GM18867 (cell line): ENCODE measurements at regions not wholly inside any gene's neighbourhood (a gene's known extent, or its start where the extent isn't known, plus 50 kb on each side); places are given as distances from the start of the nearest gene placed in this dataset.

ENCODE experiments used
- ATAC-seq: cut with Tn5 transposase; IDR thresholded peaks from one replicate; pipeline ENCODE4 v1.9.1; 2021; ENCODE audit warnings: mild to moderate bottlenecking, moderate library complexity; ENCODE audit not compliant: unreplicated experiment

- ATAC-seq, result peak; percentile 80
Observed at GRCh38 chr2:195021711-195022507, 635.1 kb upstream of the SLC39A10 start.

DNA sequence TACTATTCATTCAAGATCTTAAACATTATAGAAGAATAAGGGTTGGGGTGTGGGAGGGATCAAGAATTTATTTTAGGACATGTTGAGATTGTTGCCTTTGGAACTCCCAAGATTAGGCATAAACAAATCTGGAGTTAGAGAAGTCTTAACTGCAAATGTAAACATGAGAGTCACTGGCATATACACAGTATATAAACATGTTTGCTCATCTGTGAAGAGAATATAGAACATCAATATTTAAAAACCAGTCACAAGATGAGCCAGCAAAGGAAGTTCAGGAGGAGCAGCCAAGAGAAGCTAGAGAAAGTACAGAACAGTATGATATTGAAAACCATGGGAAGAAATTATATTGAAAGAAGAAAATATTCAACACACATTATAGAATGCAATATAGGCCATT is 638.6 kb upstream of the SLC39A10 start:
- no peak for ATAC-seq

- peak; percentile 24 for ATAC-seq
Observed at GRCh38 chr2:195017890-195018289, 639.1 kb upstream of the SLC39A10 start.

DNA sequence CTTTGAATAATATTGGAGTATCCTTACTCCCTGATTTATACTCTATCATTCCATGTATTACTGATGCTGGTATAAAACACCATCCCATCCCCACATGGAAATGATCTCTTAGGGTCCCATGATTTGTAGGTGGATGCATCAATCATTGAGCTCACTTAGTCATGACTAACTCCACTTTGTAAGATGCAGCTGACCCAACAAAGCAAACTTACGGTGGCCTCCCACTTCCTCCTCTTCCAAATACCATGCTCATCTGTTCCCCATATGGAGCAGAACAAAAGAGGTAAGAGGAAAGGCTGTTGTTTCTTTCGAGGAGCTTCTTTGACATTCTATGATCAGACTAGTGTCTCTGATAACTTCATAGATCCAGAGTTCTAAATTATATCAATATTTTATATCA is 640.2 kb upstream of the SLC39A10 start:
- no peak for ATAC-seq

GRCh38 chr2:195009202-195009601 is 647.8 kb upstream of the SLC39A10 start:
- no peak for ATAC-seq

GRCh38 chr2:195006856-195007255 is 650.2 kb upstream of the SLC39A10 start:
- no peak for ATAC-seq

DNA sequence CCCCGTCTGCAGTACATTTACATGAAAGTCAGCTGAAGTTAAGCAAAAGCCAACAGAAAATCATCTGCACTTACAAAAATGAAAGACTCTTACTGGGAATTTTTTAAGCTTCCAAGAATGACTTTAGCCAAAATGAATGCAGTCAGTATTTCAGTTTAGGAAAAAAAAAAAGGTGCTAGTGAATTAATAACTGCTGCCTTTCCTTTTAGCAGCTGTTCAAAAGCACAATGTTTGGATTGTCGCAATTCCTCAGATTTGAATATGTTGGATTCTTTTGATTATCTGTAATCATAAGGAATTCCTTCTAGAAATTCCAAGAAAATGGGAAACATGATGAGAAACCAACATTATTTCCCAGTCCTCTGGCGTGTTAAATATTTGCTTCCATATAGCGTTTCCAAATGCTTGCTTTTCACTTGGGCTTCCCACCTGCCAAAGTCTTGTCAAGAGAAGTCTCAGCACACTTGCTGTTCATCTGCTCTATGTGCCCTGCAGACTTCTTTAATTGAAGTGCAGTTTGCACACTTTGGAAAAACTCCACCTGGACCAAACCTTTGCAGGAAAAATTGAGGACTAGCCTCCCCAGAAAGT is 653.0 kb upstream of the SLC39A10 start:
- ATAC-seq, result no peak

GRCh38 chr2:195001924-195002323 is 655.1 kb upstream of the SLC39A10 start:
- no peak for ATAC-seq

- no peak for ATAC-seq
Observed at GRCh38 chr2:194999771-195000170, 657.3 kb upstream of the SLC39A10 start.

DNA sequence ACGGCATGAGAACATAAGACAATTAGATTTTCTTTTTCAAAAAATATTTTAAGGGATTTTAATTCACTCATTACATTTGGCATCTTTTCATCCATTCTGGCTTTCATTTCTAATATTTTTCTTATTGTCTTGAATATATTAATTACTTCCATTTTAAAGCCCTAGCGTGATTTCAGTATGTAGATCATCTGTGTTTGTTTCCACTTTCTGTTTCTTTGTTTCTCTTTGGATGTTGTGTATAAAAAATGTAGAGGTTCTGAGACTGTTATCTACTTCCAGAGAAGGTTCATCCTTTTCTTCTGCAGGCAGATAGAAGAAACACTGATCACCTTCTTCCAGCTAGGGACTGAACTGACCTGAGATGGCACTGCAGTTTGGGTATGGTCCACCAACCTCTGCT is 664.4 kb upstream of the SLC39A10 start:
- ATAC-seq, result peak; percentile 44

DNA sequence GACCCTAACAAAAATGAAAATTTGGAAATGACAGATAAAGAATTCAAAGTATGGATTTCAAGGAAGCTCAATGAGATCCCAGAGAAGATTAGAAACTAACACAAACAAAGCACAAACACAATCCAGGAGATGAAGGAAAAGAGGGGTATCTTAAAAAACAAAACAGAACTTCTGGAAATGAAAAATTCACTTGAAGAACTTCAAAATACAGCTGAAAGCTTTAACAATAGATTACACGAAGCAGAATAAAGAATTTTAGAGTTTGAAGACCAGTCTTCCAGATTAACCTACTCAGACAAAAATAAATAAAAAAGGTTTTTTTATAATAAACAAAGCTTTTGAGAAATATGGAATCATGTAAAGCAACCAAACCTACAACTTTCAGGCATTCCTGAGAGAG is 671.8 kb upstream of the SLC39A10 start:
- no peak for ATAC-seq

GRCh38 chr2:194962254-194962653 is 694.8 kb upstream of the SLC39A10 start:
- no peak for ATAC-seq

DNA sequence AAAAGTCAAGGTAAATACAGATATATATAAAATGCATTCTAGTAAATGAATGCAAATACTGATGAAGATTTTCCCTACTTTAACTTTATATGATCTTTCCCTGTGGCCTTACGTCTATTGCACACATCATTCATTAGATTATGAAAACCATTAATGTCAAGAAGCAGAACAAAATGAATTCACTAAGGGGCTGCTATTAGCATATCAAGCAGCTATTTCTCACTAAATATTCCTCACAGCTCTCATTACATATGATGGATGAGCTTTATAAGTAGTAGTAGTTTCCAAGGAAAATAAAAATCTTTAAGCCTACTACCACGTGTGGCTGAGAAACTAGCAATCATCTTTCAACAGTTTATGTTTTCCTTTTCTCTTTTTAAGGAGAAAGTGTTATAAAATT is 702.8 kb upstream of the SLC39A10 start:
- no peak for ATAC-seq

GRCh38 chr2:194946826-194947225 is 710.2 kb upstream of the SLC39A10 start:
- ATAC-seq, result no peak

- no peak for ATAC-seq
Observed at GRCh38 chr2:194938066-194938465, 719.0 kb upstream of the SLC39A10 start.

DNA sequence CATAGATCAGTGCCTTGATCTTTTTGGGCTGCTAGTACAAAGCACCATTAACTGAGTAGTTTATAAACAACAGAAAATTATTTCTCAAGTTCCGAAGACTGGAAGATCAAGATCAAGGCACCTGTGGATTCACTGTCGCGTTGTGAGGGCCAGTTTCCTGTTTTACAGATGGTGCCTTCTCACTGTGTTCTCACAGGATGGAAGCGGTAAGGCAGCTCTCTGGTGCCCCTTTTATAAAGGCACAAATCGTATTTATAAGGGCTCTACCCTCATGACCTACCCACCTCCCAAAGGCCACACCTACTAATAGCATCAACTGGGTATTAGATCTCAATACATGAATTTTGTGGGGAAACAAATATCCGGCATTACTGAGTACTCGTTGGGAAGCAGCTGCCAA is 729.5 kb upstream of the SLC39A10 start:
- ATAC-seq, result no peak

DNA sequence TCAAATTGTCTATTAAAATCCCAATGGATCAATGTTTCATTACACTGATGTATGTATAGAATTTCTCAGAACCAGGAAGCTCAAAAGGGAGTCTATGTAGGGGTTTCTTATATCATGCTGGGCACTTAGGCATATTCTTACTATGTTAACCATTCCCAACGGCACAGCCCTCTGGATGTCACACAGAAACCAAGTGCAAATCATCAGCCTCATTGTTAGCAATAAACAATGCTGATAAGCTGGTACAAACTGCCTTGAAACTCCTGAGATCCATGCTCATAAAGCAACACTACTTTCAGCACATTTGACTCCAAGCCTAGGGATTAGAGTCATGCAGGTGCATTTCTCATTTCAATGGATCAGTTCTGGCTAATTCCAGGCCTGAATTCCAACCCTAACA is 730.2 kb upstream of the SLC39A10 start:
- ATAC-seq, result no peak

DNA sequence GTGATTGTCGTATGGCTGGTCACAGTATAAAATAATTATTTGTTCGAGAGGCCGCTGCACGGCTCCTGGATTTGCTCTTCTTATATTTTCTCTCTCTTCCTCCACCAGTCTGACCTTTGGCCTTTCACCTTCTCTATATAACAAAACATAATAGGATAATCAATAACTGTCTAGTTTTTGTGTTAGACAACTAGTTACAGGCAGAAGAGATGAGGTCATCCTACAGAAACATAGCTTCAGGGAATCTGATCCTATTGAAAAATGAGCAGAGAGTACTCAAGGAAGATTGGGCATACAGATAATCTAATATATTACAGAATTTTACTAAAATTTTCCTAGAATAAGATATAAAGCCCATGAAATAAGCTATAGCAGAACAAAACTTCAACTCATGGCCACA is 731.3 kb upstream of the SLC39A10 start:
- ATAC-seq, result no peak

GRCh38 chr2:194917519-194917918 is 739.5 kb upstream of the SLC39A10 start:
- ATAC-seq, result no peak

DNA sequence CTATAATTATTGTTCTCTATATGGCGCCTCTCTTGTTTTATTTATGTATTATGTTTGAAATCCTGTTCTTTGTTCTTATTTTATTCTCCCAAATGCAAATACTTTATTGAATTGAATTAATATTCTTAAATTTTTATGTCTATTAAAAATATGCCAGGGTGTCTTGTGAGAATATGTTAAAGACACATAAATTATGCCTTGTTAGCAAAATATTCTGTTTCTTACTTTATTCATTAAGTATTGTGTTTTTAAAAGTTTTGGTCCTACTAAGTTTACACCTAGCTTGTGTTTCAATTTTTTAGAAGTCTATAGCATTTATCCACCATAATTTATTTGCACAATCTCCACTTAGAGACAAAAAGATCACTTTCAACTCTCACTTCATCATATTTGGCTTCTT is 741.5 kb upstream of the SLC39A10 start:
- ATAC-seq, result no peak

DNA sequence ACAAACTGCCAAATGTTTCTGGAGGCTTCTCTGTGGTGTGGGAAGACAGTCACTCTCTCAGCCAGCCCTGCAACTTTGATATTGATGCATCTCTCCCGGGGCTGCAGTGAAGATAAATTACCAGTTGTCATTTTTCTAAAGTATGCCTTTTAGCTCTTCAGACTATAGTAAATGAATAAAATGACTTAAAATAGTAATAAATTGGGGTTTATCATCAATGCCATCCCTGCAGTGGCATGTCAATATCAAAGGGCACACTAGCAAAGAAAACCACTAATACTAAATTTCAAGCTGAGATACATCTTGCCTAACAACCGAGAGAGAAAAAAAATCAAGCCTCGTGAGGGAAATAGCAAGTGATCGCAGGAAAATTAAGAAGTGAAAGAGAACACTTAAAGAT is 749.5 kb upstream of the SLC39A10 start:
- no peak for ATAC-seq

GRCh38 chr2:194896871-194897270 is 760.2 kb upstream of the SLC39A10 start:
- ATAC-seq, result no peak

- ATAC-seq, result no peak
Observed at GRCh38 chr2:194883711-194884110, 773.3 kb upstream of the SLC39A10 start.
